AG04450 (cell line): ENCODE measurements at regions not wholly inside any gene's neighbourhood (a gene's known extent, or its start where the extent isn't known, plus 50 kb on each side); places are given as distances from the start of the nearest gene placed in this dataset.

Experiments
- CTCF ChIA-PET: fragments of 300-600, 350-600 bp; formaldehyde crosslinking; extraction: SDS; loops from one replicate; lab custom pipeline; 2022; ENCODE audit warnings: antibody characterized with exemption, inconsistent platforms; lab: Charles Lee
- POLR2A ChIA-PET: fragments of 350-600 bp; formaldehyde crosslinking; extraction: SDS; loops from one replicate; lab custom pipeline; 2021; ENCODE audit warnings: antibody characterized with exemption, inconsistent platforms; lab: Yijun Ruan, JAX
- DNase-seq: peaks from one replicate; pipeline ENCODE4 v3.0.0-alpha.2; 2011; ENCODE audit warnings: low read depth, low spot score
- H3K27ac ChIP-seq: one replicate; pipeline ENCODE4 v1.5.1; 2012; ENCODE audit warnings: low read depth, low read length, control low read depth
- H3K27me3 ChIP-seq: one replicate; pipeline ENCODE4 v1.6.0; 2012; ENCODE audit warnings: low read length; ENCODE audit not compliant: control insufficient read depth, insufficient read depth
- H3K4me3 ChIP-seq: 2 replicates; pipeline ENCODE4 v1.5.1; 2011; ENCODE audit warnings: mild to moderate bottlenecking, low read depth, low read length, control low read depth
- H3K9me3 ChIP-seq: 2 replicates; pipeline ENCODE4 v1.5.1; 2012; ENCODE audit warnings: low read length; ENCODE audit not compliant: control insufficient read depth, insufficient read depth
- CTCF ChIP-seq: IDR thresholded peaks from 2 replicates; pipeline ENCODE4 v1.5.1; 2011; ENCODE audit warnings: low read depth, low read length, control low read depth, inconsistent platforms

DNA sequence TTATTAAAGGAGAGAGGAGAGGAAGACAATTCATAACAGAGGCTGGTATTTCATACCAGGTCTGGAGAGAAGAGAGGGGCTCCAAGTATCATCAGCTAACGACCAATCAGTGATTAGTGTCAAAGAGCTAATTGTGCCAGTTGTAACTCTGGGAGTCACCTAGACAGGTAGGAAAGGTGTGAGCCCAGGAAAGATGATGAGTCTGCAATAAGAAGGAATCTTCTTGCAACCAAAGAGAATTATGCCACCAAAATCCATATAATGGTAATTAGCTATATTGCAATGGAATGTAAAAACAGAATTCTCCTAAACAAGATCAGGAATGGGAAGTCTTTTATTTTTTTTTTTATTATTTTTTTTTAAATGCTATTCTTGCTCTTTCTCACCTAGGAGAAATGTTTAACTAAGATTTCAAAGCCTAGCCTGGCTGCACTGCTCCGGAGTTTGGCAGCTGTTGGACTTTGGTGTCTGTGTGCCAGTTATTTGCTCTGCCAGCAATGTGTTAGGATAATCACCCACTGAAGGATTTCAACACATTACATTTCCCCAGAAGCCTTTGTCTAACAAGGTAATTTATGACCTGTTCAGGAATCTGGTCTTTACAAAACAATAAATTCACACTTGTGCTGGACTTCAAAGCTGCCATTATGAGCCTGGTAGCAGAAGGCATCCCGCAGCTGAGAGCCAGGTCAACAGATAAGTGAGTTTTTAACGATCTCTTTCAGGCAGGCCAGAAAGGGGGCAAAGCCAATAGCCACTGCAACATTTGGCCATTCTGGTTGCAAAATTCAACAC is 89.4 kb downstream of the FOXB1 start:
- POLR2A ChIA-PET = no interaction called here
- Histone ChIP-seq H3K4me3 (no peak overlapping the region), H3K27ac (no peak overlapping the region), H3K27me3 (no peaks in the 10 kb centered on the region), H3K9me3 (no peaks in the 10 kb centered on the region)
- DNase-seq = no peak
- TF ChIP-seq CTCF = no peak
- CTCF ChIA-PET = no interaction called here

- Histone ChIP-seq H3K27me3 (no peaks in the 10 kb centered on the region), H3K9me3 (no peaks in the 10 kb centered on the region), H3K4me3 (no peak overlapping the region), H3K27ac (no peak overlapping the region)
- DNase-seq = no peak
- TF ChIP-seq CTCF = no peak
- POLR2A ChIA-PET = no interaction called here
- CTCF ChIA-PET = no interaction called here
Observed at GRCh38 chr15:60095711-60096110, 91.6 kb downstream of the FOXB1 start.

- Histone ChIP-seq H3K27me3 (no peaks in the 10 kb centered on the region), H3K4me3 (no peak overlapping the region), H3K27ac (no peak overlapping the region), H3K9me3 (no peaks in the 10 kb centered on the region)
- ChIA-PET CTCF (no interaction called here), POLR2A (no interaction called here)
- TF ChIP-seq CTCF = no peak
- DNase-seq = no peak
Observed at GRCh38 chr15:60096157-60096556, 92.0 kb downstream of the FOXB1 start.

DNA sequence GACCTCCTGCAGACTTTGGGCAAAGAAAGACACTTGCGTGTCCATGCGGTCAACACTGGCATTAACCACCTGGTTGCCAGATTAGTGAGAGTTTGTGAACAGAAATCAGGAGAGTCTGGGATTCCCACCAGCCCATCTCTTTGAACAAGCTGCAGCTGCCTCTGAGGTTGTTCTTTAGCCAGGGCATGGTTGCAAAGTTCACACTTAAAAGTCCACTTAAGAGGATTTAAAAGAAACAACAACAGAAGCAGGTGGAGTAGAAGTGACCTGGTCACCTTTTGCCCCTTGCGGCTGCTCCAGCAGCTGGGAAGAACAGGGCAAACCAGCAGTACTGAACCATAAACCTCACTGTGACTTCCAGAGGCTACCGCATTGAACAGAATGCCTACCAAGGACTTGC is 97.3 kb downstream of the FOXB1 start:
- no peak for TF ChIP-seq CTCF
- no peak overlapping the region for H3K4me3 ChIP-seq
- POLR2A ChIA-PET = no interaction called here
- no peak overlapping the region for H3K27ac ChIP-seq
- peaks cover 5% of the 10 kb centered on the region for H3K27me3 ChIP-seq
- CTCF ChIA-PET = no interaction called here
- no peak for DNase-seq
- H3K9me3 ChIP-seq = no peaks in the 10 kb centered on the region

DNA sequence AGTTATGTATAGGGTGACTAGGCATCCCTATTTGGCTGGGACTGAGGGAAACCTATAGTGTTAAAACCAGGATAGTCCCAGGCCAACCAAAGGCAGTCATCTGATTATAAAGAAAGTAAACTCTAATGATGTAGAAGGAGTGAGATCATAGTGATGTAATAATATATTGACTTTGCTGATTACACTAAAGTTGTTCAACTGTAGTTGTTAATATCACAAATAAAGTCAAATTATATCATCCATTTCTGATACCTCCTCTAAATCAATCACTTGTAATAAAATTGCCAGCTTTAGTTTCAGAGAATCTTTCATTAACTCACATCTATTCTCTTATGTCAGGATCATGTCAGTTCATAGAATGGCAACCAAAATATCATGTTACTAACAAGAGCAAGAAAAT is 98.6 kb downstream of the FOXB1 start:
- peaks cover 5% of the 10 kb centered on the region for H3K27me3 ChIP-seq
- no peak for DNase-seq
- H3K9me3 ChIP-seq = no peaks in the 10 kb centered on the region
- no peak for TF ChIP-seq CTCF
- POLR2A ChIA-PET = no interaction called here
- H3K27ac ChIP-seq = no peak overlapping the region
- no peak overlapping the region for H3K4me3 ChIP-seq
- CTCF ChIA-PET = interaction anchor here (1.3 kb wide), 1 partner anchor 77 kb away, joined by 3 read pairs; no protein-coding TSS in a partner anchor
